ENCODE measurements at regions not wholly inside any gene's neighbourhood (a gene's known extent, or its start where the extent isn't known, plus 50 kb on each side); places are given as distances from the start of the nearest gene placed in this dataset.

GRCh38 chr11:110968348-110969062 is 256.3 kb upstream of the ARHGAP20 start:
- RAD21 ChIA-PET (ENCODE audit: low non-redundant PET in 1 of 2, low total read pairs in 2 of 2, uncharacterized antibody in 2 of 2, unreplicated experiment in 2 of 2) = interaction anchor here in 1 of 2 experiments (0.5 kb wide), 1 partner anchor 71 kb away, joined by 3 read pairs; no protein-coding TSS in a partner anchor
- Histone ChIP-seq H4K20me1 (ENCODE audit: insufficient read depth) (no peaks in the 10 kb centered on the region), H3K4me1 (ENCODE audit: control insufficient read depth in 1 of 2, insufficient read depth in 2 of 2, low read length in 2 of 2) (no peaks in the 10 kb centered on the region), H3K27me3 (ENCODE audit: insufficient read depth, low read length) (peaks cover 15% of the 10 kb centered on the region), H3K27ac (ENCODE audit: low read depth, low read length) (no peak overlapping the region), H3K4me2 (ENCODE audit: low read length) (no peak overlapping the region), H3K79me2 (ENCODE audit: insufficient read depth, low read length) (no peaks in the 10 kb centered on the region), H3K36me3 (ENCODE audit: control insufficient read depth in 1 of 2, insufficient read depth in 2 of 2, low read length in 2 of 2) (no peaks in the 10 kb centered on the region), H2AFZ (ENCODE audit: low read depth, low read length, poor library complexity, severe bottlenecking) (no peak overlapping the region), H3K9me3 (ENCODE audit: control insufficient read depth in 1 of 2, insufficient read depth in 1 of 2, low read depth in 1 of 2, low read length in 2 of 2) (no peaks in the 10 kb centered on the region), H3K9ac (ENCODE audit: low read length) (no peak overlapping the region), H3K4me3 (replicated peaks in 1 of 2; ENCODE audit: low read depth in 1 of 2, low read length in 2 of 2) (no peak overlapping the region), H3K9me2 (ENCODE audit: insufficient read depth) (no peaks in the 10 kb centered on the region)
- CTCF ChIA-PET = no interaction called here
- POLR2A ChIA-PET = no interaction called here
- intact Hi-C loops (cut with micrococcal nuclease) = no loop called here
- ATAC-seq (no peak), DNase-seq (ENCODE audit: low read depth, low spot score) (no peak)
- no peak for TF ChIP-seq SP1 (IDR thresholded peaks at IDR 0.05; ENCODE audit: low read depth)
- no peak for TF ChIP-seq ELF1 (IDR thresholded peaks at IDR 0.05; ENCODE audit: borderline replicate concordance, low read depth)
- TF ChIP-seq ATF3 (IDR thresholded peaks at IDR 0.05) = no peak
- no peak for TF ChIP-seq YY1 (IDR thresholded peaks at IDR 0.05; ENCODE audit: extremely low read depth, insufficient replicate concordance, low read depth, low read length)
- no peak for TF ChIP-seq EZH2phosphoT487 (IDR thresholded peaks at IDR 0.05; ENCODE audit: borderline replicate concordance)
- TF ChIP-seq POLR2A (IDR thresholded peaks at IDR 0.05; ENCODE audit: borderline replicate concordance, extremely low read depth, insufficient read depth, insufficient read length) = no peak
- no peak for TF ChIP-seq JUND (IDR thresholded peaks at IDR 0.05)
- TF ChIP-seq EZH2 (IDR thresholded peaks at IDR 0.05) = no peak
- no peak for TF ChIP-seq POLR2AphosphoS5 (IDR thresholded peaks at IDR 0.05; ENCODE audit: low read depth, low read length)
- no peak for TF ChIP-seq REST (IDR thresholded peaks at IDR 0.05; ENCODE audit: low read depth)
- BruUV-seq (replicated peaks) = no TSS peak
